GM13977 (cell line): ENCODE measurements at regions not wholly inside any gene's neighbourhood (a gene's known extent, or its start where the extent isn't known, plus 50 kb on each side); places are given as distances from the start of the nearest gene placed in this dataset.

Experiments
- DNase-seq: peaks from one replicate; pipeline ENCODE4 v3.0.0; 2012; ENCODE audit warnings: low spot score
- in situ Hi-C: fragments of 300-500 bp; cut with MboI; formaldehyde crosslinking; loops from one replicate; pipeline ENCODE4 v1.12.0; 2022; ENCODE audit warnings: low sequenced_read_pairs, low pct_unique_long_range_greater_than_20kb, mixed read lengths, inconsistent platforms; ENCODE audit not compliant: unreplicated experiment
- TF ChIP-seq, protein P1 (sequence below): IDR thresholded peaks from 2 replicates; pipeline ENCODE4 v1.5.1; 2012; ENCODE audit warnings: mild to moderate bottlenecking, control low read depth; ENCODE audit not compliant: insufficient read depth; ENCODE audit errors: extremely low read depth, missing control alignments

DNA sequence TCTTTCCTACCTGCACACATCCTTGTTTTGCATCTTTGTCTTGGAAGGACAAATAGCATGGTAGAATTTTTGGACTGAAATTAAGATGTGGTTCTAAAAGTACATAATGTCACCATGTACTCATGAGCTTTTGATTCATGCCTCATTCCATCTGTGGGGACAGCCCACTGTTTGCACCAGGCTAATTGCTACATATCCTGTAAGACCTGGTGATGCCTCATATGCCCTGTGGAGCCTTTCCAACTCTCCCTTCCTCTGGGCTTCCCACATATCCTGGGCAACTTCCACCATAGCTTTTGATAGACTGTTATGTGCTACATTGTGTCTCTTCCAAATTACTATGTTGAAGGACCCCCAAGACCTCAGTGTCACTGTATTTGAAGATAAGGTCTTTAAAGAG lies 213.6 kb upstream of the PREP start:
- no peak for DNase-seq
- TF ChIP-seq, protein P1, sequence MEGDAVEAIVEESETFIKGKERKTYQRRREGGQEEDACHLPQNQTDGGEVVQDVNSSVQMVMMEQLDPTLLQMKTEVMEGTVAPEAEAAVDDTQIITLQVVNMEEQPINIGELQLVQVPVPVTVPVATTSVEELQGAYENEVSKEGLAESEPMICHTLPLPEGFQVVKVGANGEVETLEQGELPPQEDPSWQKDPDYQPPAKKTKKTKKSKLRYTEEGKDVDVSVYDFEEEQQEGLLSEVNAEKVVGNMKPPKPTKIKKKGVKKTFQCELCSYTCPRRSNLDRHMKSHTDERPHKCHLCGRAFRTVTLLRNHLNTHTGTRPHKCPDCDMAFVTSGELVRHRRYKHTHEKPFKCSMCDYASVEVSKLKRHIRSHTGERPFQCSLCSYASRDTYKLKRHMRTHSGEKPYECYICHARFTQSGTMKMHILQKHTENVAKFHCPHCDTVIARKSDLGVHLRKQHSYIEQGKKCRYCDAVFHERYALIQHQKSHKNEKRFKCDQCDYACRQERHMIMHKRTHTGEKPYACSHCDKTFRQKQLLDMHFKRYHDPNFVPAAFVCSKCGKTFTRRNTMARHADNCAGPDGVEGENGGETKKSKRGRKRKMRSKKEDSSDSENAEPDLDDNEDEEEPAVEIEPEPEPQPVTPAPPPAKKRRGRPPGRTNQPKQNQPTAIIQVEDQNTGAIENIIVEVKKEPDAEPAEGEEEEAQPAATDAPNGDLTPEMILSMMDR: no peak
- in situ Hi-C loops: no loop called here

DNA sequence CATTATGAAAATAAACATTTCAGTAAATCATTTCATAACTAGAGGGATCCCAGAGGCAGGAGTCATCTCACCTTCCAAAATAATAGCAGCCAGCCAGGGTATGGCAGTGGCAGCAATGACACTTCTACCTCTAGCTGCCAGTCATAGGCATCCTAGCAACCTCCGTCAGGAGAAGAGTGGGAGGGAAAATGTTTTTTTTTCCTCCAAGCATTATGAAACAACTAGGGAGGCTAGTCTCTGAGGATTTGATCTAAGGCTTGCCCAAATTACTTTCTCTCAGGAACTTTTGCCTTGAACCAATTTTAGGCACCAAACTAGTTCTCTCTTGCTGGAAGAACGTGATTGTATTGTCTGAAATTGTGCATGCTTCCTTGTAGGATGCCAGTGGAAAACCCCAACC lies 208.7 kb upstream of the PREP start:
- no peak for DNase-seq
- in situ Hi-C loops: no loop called here
- TF ChIP-seq, protein P1: no peak

DNA sequence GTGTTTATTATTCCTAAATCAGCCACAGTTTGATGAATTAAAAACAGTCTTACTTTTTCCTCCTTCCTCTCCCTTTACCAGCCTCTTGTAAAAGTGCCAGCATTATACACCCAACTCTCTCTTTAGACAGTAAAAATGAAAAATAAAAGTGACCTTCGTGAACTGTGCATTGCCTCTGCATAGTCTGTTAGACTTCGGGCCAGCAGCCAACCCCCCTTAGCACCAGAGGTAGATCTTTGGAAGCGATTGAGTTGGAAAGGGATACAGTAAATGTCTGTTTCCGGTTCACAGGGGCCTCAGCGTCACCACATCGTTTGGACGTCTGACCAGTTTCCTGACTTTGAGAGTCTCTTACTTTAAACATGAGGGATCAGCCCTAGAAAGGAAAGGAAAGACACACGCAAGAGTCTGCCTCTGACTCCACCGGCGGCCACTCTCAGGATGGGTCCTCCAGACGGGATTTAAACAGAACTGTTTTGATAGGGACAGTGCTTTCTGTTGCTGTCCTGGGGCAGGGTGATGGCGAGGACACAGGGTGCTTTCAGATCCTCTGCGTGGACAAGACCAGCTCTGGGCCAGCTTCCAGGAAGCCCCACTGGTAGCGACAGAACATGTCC lies 206.6 kb upstream of the PREP start:
- in situ Hi-C loops: no loop called here
- DNase-seq: no peak
- TF ChIP-seq, protein P1: no peak

DNA sequence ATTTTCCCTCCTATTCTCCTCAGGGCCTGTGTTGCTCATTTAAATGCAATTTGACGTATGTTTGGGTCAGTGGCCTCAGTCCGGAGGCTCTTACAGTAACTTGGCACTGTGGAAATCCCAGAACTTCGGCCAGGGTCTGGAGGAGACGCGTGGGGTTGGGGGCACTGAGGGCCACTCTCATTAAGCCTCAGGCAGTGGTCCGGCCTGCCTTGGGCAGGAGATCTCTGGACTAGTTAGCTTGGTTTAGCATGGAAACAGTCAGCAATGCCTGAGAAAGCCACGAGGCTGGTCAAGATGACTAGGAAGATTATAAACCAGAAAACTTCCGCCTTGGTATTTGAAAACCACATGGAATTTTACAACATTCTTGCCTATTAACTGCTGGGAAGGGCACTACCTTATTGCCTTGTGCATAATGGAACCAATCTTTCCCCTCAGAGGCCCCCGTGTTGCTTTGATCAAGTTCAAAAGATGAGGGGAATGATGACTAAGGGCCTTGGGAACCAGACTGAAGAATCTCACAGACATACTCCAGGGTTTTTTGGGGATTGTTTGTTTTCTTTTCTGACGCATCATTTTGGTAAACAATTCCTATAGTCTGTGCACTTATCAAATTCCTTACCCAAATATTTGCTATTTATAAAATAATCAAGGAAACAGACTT lies 206.0 kb upstream of the PREP start:
- no peak for DNase-seq
- TF ChIP-seq, protein P1: no peak
- in situ Hi-C loops: no loop called here

DNA sequence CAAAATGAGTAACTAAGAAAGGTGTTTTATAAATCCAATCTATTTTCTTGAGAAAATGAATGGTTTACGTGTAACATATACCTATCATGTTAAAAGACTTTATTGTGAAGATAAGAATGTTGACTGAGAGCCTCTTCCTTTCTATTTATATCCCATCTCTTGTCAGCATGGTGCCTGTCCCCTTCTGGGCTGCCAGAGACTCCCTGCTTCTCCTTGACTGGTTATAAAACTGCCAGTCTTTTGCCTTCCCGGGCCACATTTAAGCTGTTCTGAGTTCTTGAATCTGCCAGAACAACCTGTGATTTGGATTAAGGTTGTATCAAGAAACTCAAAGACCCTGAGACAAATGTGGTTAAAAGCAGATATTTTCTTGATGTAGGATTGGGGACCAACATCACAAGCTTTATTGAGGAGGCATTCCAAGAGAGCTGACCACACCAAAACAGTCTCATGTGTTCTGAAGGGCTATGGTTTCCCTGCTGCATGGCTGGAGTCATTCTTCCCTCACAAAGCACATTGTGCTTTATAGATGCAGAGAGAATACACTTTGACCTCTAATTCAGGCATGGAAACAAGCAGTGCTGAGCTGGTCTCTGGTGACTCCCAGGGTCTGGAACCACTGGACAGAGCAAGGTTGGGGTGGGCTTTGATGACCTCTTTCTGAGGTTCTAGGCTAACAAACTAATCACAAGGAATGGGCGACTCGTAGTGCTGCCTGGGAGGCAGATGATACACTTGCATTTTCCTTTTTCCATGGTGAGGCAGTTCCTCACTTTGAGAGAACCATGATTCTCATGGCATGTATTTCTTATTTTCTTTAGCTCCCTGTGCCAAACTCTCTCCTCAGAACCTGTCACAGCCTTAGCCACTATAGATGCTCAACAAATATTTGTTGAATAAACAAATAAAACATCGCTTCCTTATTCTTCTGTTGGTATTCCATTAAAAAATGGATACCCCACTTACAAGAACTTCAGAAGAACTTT lies 205.0 kb upstream of the PREP start:
- in situ Hi-C loops: no loop called here
- TF ChIP-seq, protein P1: no peak

GRCh38 chr6:105606831-105607463 lies 204.1 kb upstream of the PREP start:
- TF ChIP-seq, protein P1: no peak
- in situ Hi-C loops: no loop called here
- DNase-seq: no peak

More for the DNA sequence above, 205.0 kb upstream of the PREP start:
- no peak for DNase-seq
